ENCODE measurements at regions not wholly inside any gene's neighbourhood (a gene's known extent, or its start where the extent isn't known, plus 50 kb on each side); places are given as distances from the start of the nearest gene placed in this dataset.

DNA sequence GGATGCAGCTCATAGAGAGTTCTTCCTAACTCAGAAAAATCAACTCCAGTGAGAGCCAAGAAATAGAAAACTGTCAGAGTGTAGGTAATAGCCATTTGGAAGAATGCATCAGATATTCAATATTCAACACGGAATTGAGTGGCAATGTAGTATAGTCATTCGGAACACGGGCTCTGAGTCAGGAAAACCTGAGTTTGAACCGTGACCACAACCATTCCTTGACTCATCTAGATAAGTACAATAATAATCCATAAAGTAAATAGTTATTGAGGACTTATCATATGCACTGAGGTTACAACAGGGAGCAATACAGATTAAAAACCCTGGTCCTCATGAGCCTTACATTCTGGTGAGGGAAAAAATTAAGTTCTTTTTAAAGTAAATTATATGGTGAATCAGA is 62.6 kb upstream of the PHF21A start:
- ATAC-seq (no peak), DNase-seq (no peak)
- H3K27me3 ChIP-seq = no peaks in the 10 kb centered on the region
- H3K4me3 ChIP-seq = no peak overlapping the region
- no peaks in the 10 kb centered on the region for H3K9me3 ChIP-seq
- TF ChIP-seq CTCF (IDR thresholded peaks at IDR 0.05) = no peak
- intact Hi-C loops (cut with DNase I) = no loop called here
- no peaks in the 10 kb centered on the region for H3K36me3 ChIP-seq
- no peak overlapping the region for H3K27ac ChIP-seq
- H3K4me1 ChIP-seq = no peaks in the 10 kb centered on the region

GRCh38 chr11:46181843-46182424 is 60.7 kb upstream of the PHF21A start:
- no peaks in the 10 kb centered on the region for H3K27me3 ChIP-seq
- H3K9me3 ChIP-seq = no peaks in the 10 kb centered on the region
- H3K36me3 ChIP-seq = no peaks in the 10 kb centered on the region
- TF ChIP-seq CTCF (IDR thresholded peaks at IDR 0.05) = no peak
- DNase-seq (no peak), ATAC-seq (peak; percentile 87)
- peak overlapping the region in 1 of 2 donors; percentile 1 for H3K27ac ChIP-seq
- H3K4me1 ChIP-seq = no peaks in the 10 kb centered on the region
- intact Hi-C loops (cut with DNase I) = no loop called here
- no peak overlapping the region for H3K4me3 ChIP-seq

- no peaks in the 10 kb centered on the region for H3K36me3 ChIP-seq
- no peak for TF ChIP-seq CTCF (IDR thresholded peaks at IDR 0.05)
- H3K27ac ChIP-seq = no peak overlapping the region
- intact Hi-C loops (cut with DNase I) = no loop called here
- H3K4me1 ChIP-seq = no peaks in the 10 kb centered on the region
- no peaks in the 10 kb centered on the region for H3K27me3 ChIP-seq
- DNase-seq (no peak), ATAC-seq (no peak)
- H3K4me3 ChIP-seq = no peak overlapping the region
- no peaks in the 10 kb centered on the region for H3K9me3 ChIP-seq
Measured at GRCh38 chr11:46181387-46181786, 60.1 kb upstream of the PHF21A start.

DNA sequence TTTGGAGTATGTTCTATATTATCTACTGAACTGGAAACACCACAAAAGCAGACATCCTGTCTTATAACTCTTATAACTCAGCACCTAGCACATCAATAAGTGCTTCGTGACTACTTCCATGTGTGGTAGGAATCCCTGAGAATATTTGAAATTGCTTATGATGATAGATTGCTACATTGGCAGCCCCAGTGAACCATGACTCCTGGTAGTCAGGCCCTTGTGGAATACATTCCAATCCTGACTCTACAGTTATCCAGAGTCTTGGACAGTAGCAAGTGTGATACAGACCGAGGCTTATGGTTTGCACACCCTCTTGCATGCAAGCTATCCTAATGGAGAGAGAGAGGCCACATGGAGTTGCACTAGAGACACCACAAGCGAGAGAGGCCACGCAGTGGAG is 59.5 kb upstream of the PHF21A start:
- Histone ChIP-seq H3K27ac (no peak overlapping the region), H3K9me3 (no peaks in the 10 kb centered on the region), H3K4me1 (no peaks in the 10 kb centered on the region), H3K27me3 (peaks cover 0 to under 1% of the 10 kb centered on the region in 2 donors), H3K36me3 (no peaks in the 10 kb centered on the region), H3K4me3 (no peak overlapping the region)
- intact Hi-C loops (cut with DNase I) = no loop called here
- TF ChIP-seq CTCF (IDR thresholded peaks at IDR 0.05) = no peak
- ATAC-seq (no peak), DNase-seq (no peak)

DNA sequence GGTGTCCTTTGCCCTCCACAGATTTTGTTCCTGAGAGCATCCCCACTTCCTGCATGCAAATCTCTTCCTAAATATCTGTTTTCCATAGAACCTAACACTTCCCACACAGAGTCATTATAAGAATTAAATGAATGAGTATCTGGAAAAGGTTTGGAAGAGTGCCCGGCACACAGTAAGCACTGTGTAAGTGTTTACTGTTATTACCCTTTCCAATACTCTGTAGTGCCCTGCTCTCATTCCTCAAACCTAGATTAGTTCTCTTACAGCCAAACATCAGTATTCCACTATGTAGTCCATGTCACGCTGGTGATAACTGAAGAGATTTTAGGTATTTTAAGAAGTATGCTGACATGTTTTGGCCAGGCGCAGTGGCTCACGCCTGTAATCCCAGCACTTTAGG is 57.3 kb upstream of the PHF21A start:
- H3K36me3 ChIP-seq = no peaks in the 10 kb centered on the region
- H3K27ac ChIP-seq = no peak overlapping the region
- TF ChIP-seq CTCF (IDR thresholded peaks at IDR 0.05) = no peak
- H3K4me1 ChIP-seq = no peaks in the 10 kb centered on the region
- peaks cover 0 to 4% of the 10 kb centered on the region in 2 donors for H3K27me3 ChIP-seq
- no peaks in the 10 kb centered on the region for H3K9me3 ChIP-seq
- intact Hi-C loops (cut with DNase I) = no loop called here
- ATAC-seq (peak; percentile 73), DNase-seq (no peak)
- H3K4me3 ChIP-seq = no peak overlapping the region
